NB4 (cell line): ENCODE measurements at regions not wholly inside any gene's neighbourhood (a gene's known extent, or its start where the extent isn't known, plus 50 kb on each side); places are given as distances from the start of the nearest gene placed in this dataset.

Experiments used
- DNase-seq: peaks from one replicate; pipeline ENCODE4 v3.0.0; 2010; ENCODE audit warnings: low read depth
- H3K4me3 ChIP-seq: one replicate; pipeline ENCODE4 v1.5.1; 2011; ENCODE audit warnings: mild to moderate bottlenecking, low read depth, low read length, moderate library complexity
- CTCF ChIP-seq: IDR thresholded peaks from one replicate; pipeline ENCODE4 v1.5.1; 2012; ENCODE audit warnings: low read depth, low read length
- MAX ChIP-seq: IDR thresholded peaks from 2 replicates; pipeline ENCODE4 v1.6.1; 2011; ENCODE audit warnings: low read depth, low read length
- MYC ChIP-seq: IDR thresholded peaks from 2 replicates; pipeline ENCODE4 v1.6.1; 2011; ENCODE audit warnings: low read depth, low read length
- POLR2A ChIP-seq: IDR thresholded peaks from 2 replicates; pipeline ENCODE4 v1.6.1; 2011; ENCODE audit warnings: mild to moderate bottlenecking; ENCODE audit not compliant: insufficient read length; ENCODE audit errors: extremely low read depth

- no peak for DNase-seq
- no peak overlapping the region for H3K4me3 ChIP-seq
- TF ChIP-seq MYC = no peak
- no peak for TF ChIP-seq POLR2A
- TF ChIP-seq MAX = no peak
- no peak for TF ChIP-seq CTCF
These were observed 263.8 kb downstream of the EIPR1 start for GRCh38 chr2:3113769-3114168.

GRCh38 chr2:3113122-3113521 lies 264.5 kb downstream of the EIPR1 start:
- DNase-seq = no peak
- no peak for TF ChIP-seq POLR2A
- no peak overlapping the region for H3K4me3 ChIP-seq

- TF ChIP-seq POLR2A (no peak), MYC (no peak), CTCF (no peak), MAX (no peak)
- DNase-seq = no peak
- no peak overlapping the region for H3K4me3 ChIP-seq
These were observed 265.1 kb downstream of the EIPR1 start for GRCh38 chr2:3112553-3112952.

GRCh38 chr2:3112131-3112530 lies 265.5 kb downstream of the EIPR1 start:
- no peak for TF ChIP-seq MAX
- TF ChIP-seq MYC = no peak
- no peak for TF ChIP-seq POLR2A
- no peak for TF ChIP-seq CTCF
- DNase-seq = no peak
- no peak overlapping the region for H3K4me3 ChIP-seq

GRCh38 chr2:3110994-3111666 lies 266.5 kb downstream of the EIPR1 start:
- no peak overlapping the region for H3K4me3 ChIP-seq
- no peak for DNase-seq
- TF ChIP-seq POLR2A = no peak
- no peak for TF ChIP-seq CTCF
- no peak for TF ChIP-seq MYC

GRCh38 chr2:3110555-3110954 lies 267.1 kb downstream of the EIPR1 start:
- no peak for DNase-seq
- no peak overlapping the region for H3K4me3 ChIP-seq
- TF ChIP-seq MYC (no peak), CTCF (no peak), MAX (no peak), POLR2A (no peak)
